HG02623 (cell line): ENCODE measurements at regions not wholly inside any gene's neighbourhood (a gene's known extent, or its start where the extent isn't known, plus 50 kb on each side); places are given as distances from the start of the nearest gene placed in this dataset.
"Not testable (repeated sequence)": the region's sequence is repeated elsewhere in the genome, so short reads cannot be mapped to it uniquely, and the experiment has no call there.

ENCODE experiments used
- ATAC-seq: cut with Tn5 transposase; IDR thresholded peaks from one replicate; pipeline ENCODE4 v1.9.1; 2021; ENCODE audit warnings: moderate library complexity; ENCODE audit not compliant: unreplicated experiment

- ATAC-seq: no peak
Measured at GRCh38 chr4:28834120-28834519, 1886.0 kb upstream of the PCDH7 start.

GRCh38 chr4:28835501-28835900 is 1884.7 kb upstream of the PCDH7 start:
- no peak for ATAC-seq

GRCh38 chr4:28842271-28842670 is 1877.9 kb upstream of the PCDH7 start:
- no peak for ATAC-seq

- ATAC-seq: no peak
Measured at GRCh38 chr4:28845158-28845557, 1875.0 kb upstream of the PCDH7 start.

GRCh38 chr4:28857028-28857427 is 1863.1 kb upstream of the PCDH7 start:
- not testable (repeated sequence) for ATAC-seq

- no peak for ATAC-seq
Measured at GRCh38 chr4:28868841-28869240, 1851.3 kb upstream of the PCDH7 start.

- ATAC-seq: no peak
Measured at GRCh38 chr4:28879178-28879577, 1841.0 kb upstream of the PCDH7 start.

- ATAC-seq: no peak
Measured at GRCh38 chr4:28879900-28880299, 1840.3 kb upstream of the PCDH7 start.

- no peak for ATAC-seq
Measured at GRCh38 chr4:28883211-28883610, 1837.0 kb upstream of the PCDH7 start.

- no peak for ATAC-seq
Measured at GRCh38 chr4:28886934-28887333, 1833.2 kb upstream of the PCDH7 start.

- no peak for ATAC-seq
Measured at GRCh38 chr4:28890949-28891775, 1829.0 kb upstream of the PCDH7 start.

GRCh38 chr4:28913466-28913865 is 1806.7 kb upstream of the PCDH7 start:
- no peak for ATAC-seq

- ATAC-seq: no peak
Measured at GRCh38 chr4:28916585-28916984, 1803.6 kb upstream of the PCDH7 start.

- ATAC-seq: no peak
Measured at GRCh38 chr4:28918871-28919270, 1801.3 kb upstream of the PCDH7 start.

- ATAC-seq: no peak
Measured at GRCh38 chr4:28921886-28922285, 1798.3 kb upstream of the PCDH7 start.

GRCh38 chr4:28926156-28926555 is 1794.0 kb upstream of the PCDH7 start:
- no peak for ATAC-seq

- no peak for ATAC-seq
Measured at GRCh38 chr4:28942631-28943030, 1777.5 kb upstream of the PCDH7 start.

GRCh38 chr4:28947374-28947773 is 1772.8 kb upstream of the PCDH7 start:
- no peak for ATAC-seq

- ATAC-seq: no peak
Measured at GRCh38 chr4:28948501-28948900, 1771.7 kb upstream of the PCDH7 start.

- ATAC-seq: no peak
Measured at GRCh38 chr4:28966982-28967381, 1753.2 kb upstream of the PCDH7 start.

- ATAC-seq: no peak
Measured at GRCh38 chr4:28973587-28974350, 1746.4 kb upstream of the PCDH7 start.

- no peak for ATAC-seq
Measured at GRCh38 chr4:28976369-28976768, 1743.8 kb upstream of the PCDH7 start.
